Kidney capillary endothelial cell (primary cell): ENCODE measurements at regions not wholly inside any gene's neighbourhood (a gene's known extent, or its start where the extent isn't known, plus 50 kb on each side); places are given as distances from the start of the nearest gene placed in this dataset.

Experiments
- DNase-seq: peaks from one replicate; pipeline ENCODE4 v3.0.0-alpha.2; 2018; ENCODE audit warnings: low spot score

GRCh38 chr22:49046000-49046545 lies 781.6 kb downstream of the BRD1 start:
- no peak for DNase-seq

- no peak for DNase-seq
These were observed 782.4 kb downstream of the BRD1 start for GRCh38 chr22:49045276-49045675.

GRCh38 chr22:49044776-49045175 lies 782.9 kb downstream of the BRD1 start:
- DNase-seq = no peak

DNA sequence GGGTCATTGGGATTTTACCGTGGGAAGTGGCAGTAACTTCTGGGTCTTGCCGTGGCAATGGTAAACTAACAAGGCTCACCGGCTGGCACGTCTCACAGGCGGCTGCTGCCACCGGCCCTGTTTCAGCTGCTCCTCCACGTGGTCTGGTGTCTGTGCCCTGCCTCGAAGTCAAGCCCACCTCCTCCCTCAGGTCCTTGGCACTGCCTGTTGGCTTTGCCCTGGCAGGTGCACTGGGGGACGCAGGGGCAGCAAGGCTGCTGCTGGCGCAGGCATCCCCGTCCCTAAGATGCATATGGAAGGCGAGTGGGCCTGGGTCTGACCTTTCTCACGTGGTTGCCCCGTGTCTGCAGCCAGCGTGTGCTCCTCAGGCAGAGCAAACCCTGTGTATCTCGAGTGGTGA lies 783.6 kb downstream of the BRD1 start:
- no peak for DNase-seq

DNA sequence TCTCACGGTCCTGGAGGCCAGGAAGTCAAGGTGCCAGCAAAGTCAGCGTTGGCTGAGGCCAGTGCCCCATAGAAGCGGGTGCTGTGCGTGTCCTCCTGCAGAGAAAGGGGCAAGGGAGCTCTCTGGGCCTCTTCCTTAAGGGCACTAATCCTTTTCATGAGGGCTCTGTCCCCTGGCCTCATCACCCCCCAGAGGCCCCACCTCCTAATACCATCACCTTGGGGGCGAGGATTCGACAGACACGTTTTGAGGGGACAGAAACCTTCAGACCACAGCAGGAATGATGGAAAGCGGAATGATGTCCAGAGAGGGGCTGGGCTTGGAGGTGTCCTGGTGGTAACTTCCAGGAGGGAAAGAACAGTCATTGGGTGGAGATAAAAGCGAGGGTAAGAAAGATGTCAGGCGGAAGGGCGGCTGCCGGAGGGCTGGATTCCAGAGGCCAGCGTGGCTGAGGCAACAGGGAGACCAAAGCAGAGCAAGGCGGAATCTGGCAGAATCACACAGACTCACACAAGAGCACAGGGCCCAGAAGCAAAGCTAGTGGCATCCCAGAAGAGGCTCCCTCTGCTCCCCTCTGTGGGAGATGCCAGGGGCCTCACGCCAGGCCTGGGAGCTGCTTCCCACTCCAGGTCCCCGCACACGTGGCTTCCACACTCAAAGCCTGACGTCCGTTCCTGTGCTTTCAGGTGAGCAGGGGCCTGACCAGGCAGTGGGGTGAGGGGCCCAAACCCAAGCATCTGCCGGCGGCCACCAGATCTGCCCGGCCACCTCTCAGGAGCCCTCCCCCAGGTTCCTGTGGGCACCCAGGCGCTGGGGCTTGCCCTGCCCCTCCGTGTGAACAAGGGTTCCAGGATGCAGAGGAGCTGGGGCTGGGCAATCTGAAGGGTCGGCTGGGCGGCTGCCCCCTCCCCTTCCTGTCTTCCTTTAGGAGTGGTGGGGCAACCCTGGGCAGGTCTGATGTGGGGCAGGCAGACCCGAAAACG lies 784.5 kb downstream of the BRD1 start:
- DNase-seq = no peak

DNA sequence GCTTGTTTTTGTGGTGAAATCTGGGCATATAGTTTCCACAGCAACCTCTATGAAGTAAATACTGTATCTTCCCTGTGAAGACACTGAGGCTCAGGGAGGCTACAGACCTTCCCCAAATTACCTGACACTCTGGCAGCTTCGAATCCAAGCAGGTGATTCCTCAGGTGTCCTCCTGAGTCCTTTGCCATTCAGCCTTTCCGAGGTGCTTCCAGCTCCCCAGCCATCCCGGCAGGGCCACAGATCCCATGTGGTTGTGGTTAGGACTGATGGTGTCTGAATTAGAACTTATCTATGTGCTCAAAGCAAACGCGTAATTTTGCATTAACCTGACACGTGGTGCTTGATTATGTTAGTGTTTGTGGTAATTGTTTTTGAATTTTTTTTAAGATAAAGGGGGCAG lies 785.6 kb downstream of the BRD1 start:
- no peak for DNase-seq

DNA sequence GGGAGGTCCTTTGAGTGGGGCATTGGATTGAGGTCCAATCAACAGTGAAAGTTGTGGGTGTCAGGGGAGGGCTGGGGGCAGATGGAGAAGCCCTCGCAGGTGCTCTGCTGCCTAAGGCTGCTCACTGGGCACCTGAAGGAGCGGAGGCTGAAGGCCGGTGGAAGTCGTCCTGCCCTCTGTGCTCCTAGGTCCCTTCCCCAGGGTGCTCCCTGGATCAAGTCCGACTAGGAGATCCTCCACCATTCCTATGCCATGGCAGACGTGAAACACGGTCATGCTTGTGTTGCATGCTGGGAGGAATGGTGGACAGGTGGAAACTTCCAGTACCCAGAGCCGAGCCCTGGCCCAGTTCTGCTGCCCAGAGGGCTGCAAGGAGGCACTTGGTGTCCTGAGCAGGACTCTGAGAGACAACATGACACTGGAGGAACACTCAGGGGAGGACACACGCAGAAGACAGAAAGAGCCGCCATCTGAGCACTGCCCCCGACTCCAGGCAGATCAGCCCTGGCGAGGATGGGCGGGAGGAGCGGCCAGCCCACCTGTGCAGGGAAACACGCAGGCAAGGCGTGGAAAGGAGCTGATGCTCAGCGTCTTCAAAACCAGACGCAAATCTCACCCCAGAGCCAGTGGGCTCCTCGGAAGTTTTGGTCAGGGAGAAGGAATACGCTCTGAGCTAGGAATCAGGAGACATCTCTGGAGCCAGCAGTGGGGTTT lies 786.8 kb downstream of the BRD1 start:
- DNase-seq = no peak

DNA sequence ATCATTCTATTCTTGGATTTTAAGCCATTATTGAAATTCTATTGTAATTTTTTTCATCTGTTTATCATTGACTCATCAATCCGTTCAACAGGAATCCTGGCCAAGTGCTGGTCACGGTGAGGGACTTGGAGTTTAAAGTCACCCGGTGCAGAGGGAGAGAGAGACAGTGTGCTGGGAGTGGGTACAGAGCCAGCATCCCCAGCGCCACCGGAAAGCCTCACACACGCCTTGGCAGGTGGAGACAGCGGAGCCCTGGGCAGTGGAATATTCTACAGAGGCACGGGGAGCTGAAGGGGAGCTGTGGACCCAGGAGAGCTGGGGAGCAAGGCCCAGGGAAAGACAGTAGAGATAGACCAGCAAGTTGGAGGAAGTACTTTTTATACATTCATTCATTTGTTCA lies 787.6 kb downstream of the BRD1 start:
- DNase-seq = no peak

GRCh38 chr22:49039625-49040024 lies 788.0 kb downstream of the BRD1 start:
- DNase-seq = no peak

DNA sequence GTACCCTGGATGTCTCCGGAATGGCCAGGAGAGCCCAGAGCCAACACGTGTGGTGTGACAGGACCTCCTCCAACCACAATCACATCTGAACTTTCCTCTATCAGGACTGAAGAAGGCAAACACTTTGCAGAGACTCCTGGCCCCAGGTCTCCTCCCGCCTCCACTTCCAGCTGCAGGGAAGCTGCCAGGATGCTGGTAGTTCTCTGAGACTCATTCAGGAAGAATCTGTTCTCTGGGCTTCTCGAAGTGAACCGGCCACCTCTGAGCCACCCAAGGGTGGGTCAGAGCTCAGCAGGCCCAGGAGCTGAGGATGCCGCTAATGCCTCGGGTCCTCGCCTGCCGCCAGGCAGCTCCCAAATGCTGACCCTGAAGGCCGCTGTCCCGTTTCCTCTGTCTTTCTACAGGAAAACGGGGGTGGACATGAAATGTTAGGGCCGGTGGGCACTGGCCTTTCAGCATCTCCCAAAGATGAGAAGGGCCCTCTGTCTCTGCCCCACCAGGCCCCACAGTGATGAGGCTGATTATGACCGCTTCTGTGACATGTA lies 789.9 kb downstream of the BRD1 start:
- no peak for DNase-seq

DNA sequence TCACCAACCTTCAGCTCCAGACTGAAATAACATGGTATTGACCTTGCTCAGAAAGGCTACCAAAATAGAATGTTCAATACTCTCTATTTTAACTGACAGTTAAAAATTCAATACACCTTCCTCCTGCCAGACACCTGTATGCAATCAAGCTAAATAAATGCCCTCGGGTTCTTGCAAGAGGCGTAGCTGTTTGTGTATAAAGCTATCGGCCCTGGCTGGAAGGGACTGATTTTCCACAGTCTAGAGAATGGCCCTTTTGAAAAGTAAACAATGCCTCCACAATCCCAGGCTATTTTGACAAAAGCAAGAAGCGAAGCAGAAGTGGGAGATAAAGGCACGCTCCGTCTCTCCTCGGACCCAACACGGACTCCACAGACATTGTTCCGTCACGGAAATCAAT lies 791.2 kb downstream of the BRD1 start:
- DNase-seq = no peak

GRCh38 chr22:49035818-49036457 lies 791.7 kb downstream of the BRD1 start:
- DNase-seq = no peak

DNA sequence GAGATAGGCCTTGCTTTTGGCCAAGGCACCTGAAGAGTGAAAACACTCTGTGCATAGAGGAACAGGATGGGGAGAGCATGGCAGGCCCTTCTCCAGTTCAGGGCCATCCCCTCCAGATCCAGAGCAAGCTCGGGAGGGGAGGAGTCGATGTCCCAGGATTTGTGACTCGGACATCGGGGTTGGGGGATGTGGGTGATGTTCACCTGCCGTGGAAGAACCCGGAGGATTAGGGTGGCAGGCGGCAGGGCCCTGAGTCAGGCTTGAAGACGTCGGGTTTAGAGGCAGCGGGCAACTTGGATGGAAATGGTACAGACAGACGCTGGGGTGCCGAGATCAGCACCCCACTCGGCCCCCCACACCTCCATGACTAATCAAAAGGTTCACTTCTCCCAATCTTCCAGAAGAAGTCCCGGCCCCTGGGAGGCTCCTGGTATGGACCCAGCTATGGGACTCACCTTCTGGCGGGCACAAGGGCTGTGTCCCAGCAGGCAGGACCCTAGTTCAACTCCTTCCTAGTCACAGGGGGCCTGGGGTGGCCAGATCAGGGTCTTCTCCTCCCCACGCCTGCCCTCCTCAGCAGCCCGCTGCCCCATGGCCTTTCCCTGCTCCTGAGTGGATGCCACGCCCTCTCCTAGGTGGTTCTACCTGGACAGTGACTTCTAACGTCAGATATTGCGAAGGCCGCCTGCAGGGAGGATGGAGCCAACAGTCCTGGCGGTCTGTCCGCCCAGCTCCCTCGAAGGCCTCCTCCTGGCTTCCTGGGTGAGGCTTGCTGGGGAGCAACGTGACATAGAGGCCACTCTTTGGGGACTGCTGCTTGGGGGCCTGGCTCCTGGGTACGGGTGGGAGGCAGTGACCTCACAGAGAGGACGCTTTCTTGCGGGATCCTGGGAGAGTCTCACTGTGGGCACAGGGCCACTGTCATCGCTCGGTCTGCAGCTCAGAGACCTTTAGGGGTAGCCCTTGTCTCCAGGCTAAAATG lies 792.5 kb downstream of the BRD1 start:
- DNase-seq = no peak

DNA sequence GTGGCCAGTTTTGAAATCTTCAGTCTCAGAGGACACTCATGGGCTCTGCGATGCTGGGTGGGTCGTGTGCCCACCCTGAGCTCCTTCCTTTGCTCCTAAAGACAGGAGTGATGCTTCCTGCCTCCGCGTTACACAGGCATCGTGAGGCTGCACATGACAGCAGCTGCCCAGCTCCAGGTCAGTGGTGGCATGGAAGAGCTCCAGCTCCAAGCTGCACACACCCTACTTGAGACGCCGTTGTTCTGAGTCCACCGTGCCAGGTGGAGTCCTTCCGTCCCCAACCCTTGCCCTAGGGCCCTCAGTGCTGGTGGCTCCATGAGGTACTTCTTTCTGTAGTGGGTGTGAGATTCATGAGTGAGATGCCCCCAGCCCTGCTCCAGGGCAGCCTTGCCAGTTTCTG lies 794.1 kb downstream of the BRD1 start:
- no peak for DNase-seq

DNA sequence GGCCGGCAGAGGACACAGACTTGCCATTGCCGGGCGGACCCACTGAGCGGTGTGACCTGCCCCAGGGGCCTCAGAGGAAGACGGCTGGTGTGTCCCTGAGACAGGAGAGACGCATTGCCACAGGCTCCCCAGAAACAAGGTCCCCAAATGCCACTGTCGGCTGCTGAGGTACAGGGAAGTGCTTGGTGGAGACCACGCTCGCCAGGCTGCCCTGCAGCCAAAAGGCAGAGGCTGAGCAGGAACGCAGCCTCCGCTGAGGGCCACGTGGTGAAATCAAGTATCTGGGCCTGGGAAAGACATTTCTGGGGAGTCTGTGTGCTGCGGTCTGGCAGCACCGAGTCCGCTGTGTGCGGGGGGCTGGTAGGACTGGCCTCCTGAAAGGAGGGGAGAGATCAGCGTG lies 794.9 kb downstream of the BRD1 start:
- DNase-seq = no peak

DNA sequence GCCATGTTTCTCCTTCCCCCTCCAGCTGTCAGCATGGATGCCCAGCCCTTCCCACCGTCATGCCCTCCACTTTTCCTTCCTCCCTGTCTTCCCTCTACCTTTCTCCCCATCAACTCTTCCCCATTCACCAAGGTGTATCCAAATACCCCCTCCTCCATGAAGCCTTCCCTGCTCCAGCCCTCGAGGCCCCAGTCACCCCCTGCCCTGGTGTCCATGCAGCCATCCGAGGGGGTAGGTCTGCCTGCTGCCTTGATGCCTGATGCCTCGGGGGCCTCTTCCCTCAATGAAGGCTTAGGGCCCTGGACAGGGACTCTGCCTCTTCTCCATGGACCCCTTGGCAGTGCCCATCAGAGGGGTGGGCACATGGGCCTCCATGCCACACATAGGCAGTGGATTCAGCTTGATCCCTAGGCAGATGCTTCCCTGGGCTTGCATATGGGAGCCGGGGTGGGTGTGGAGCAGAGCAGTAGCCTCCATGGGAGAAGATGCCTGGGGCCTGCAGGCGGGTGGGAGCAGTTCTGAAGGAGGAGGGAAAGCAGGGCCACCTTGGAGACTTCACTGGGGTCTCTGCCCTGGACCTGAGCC lies 795.8 kb downstream of the BRD1 start:
- DNase-seq = no peak

- no peak for DNase-seq
These were observed 799.6 kb downstream of the BRD1 start for GRCh38 chr22:49028111-49028510.

- no peak for DNase-seq
These were observed 800.4 kb downstream of the BRD1 start for GRCh38 chr22:49027368-49027670.

DNA sequence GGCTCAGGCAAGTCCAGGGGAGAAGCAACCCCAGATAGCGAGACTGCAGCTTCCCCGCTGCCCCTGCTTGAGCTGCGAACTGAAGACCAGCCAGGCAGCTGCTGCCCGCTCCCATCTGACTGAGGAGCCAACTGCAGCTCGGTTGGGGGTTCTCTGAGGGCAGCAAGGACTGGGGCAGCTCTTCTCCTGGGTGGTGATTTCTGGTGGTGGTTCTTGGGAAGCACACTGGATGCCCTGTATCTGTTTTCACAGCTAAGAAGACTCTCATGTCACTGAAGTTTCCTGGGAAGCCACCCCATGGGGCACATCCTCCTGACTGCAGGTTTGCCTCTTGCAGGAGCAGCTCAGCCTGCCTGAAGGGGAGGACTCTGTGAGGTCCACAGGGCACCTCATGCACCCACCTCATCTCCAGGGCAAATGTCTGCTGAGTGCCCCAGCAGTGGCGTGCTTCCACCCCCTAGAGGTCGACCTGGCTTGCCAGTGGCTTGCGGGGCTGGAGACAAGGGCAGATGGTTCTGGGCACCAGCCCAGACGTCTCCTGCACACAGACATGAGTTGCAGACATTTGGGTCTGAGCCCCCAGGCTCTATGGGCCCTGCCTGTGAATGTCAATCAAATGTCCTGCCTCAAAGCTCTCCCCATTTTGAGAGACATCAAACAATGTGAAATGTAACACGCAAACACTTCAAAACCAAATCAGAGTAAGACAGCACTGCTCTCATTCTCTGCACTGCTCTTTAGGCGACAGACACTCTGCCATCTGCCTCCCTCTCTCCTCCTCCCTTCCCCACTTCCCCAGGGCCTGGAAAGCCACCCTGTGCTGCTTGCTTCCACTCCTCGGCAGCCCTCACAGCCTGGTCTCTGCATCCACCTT lies 800.9 kb downstream of the BRD1 start:
- no peak for DNase-seq
